B cell (primary cell): ENCODE measurements at regions not wholly inside any gene's neighbourhood (a gene's known extent, or its start where the extent isn't known, plus 50 kb on each side); places are given as distances from the start of the nearest gene placed in this dataset.

ENCODE experiments used
- ATAC-seq: fragments of 200-7000 bp; cut with Tn5 transposase; one replicate; pipeline ENCODE4 v1.10.0; 2021; ENCODE audit warnings: low read depth, mild to moderate bottlenecking, moderate number of reproducible peaks, moderate library complexity
- CTCF ChIA-PET: fragments of 350-600 bp; sonication (Branson Sonifier 250); formaldehyde crosslinking; loops from one replicate; lab custom pipeline; 2021; ENCODE audit warnings: antibody characterized with exemption, inconsistent platforms; lab: Charles Lee
- POLR2A ChIA-PET: fragments of 350-600 bp; sonication (Branson Sonifier 250); formaldehyde crosslinking; loops from one replicate; lab custom pipeline; 2021; ENCODE audit warnings: antibody characterized with exemption; lab: Charles Lee
- DNase-seq: peaks from one replicate; pipeline ENCODE4 v3.0.0; 2013
- H2AFZ ChIP-seq: 2 replicates; pipeline ENCODE4 v1.6.1; 2012; ENCODE audit warnings: mild to moderate bottlenecking, low read depth, low read length; ENCODE audit not compliant: insufficient read depth, poor library complexity, severe bottlenecking
- H3K27ac ChIP-seq, 2 donors: 1 replicate in 1 of 2; 2 replicates in 1 of 2; pipeline ENCODE4 v1.5.1; 2012 to 2013; ENCODE audit warnings: low read length in 2 of 2, mild to moderate bottlenecking in 2 of 2, moderate library complexity in 1 of 2
- H3K27me3 ChIP-seq, 4 experiments: fragments of 200-600 bp in 1 of 4; sonication (generic) in 1 of 4; replicated peaks in 1 of 4; 1 replicate in 2 of 4; 2 replicates in 2 of 4; pipeline versions ENCODE4 v1.6.1 to v1.7.0; 2013 to 2016; ENCODE audit warnings: low read length in 3 of 4, mild to moderate bottlenecking in 2 of 4, mixed read lengths in 1 of 4, moderate library complexity in 1 of 4; ENCODE audit not compliant: insufficient read depth in 4 of 4, control insufficient read depth in 3 of 4; ENCODE audit errors: control extremely low read depth in 1 of 4
- H3K36me3 ChIP-seq, 2 experiments: replicated peaks in 1 of 2; 1 replicate in 1 of 2; 2 replicates in 1 of 2; pipeline versions ENCODE4 v1.6.1 to v1.7.1; 2013; ENCODE audit warnings: low read length in 1 of 2; ENCODE audit not compliant: insufficient read depth in 2 of 2, control insufficient read depth in 1 of 2; ENCODE audit errors: control extremely low read depth in 1 of 2, extremely low read depth in 1 of 2
- H3K4me1 ChIP-seq, 2 donors: fragments of 200-600 bp in 1 of 2; sonication (generic) in 1 of 2; 1 replicate in 1 of 2; 2 replicates in 1 of 2; pipeline versions ENCODE4 v1.5.1 to v1.6.1; 2013 to 2017; ENCODE audit warnings: low read length in 2 of 2; ENCODE audit not compliant: control insufficient read depth in 2 of 2, insufficient read depth in 2 of 2
- H3K4me2 ChIP-seq: replicated peaks from 2 replicates; pipeline ENCODE3; 2012; ENCODE audit warnings: mild to moderate bottlenecking, low read depth, low read length; ENCODE audit not compliant: poor library complexity, severe bottlenecking
- H3K4me3 ChIP-seq, 5 experiments: fragments of 200-600 bp in 1 of 5; sonication (generic) in 1 of 5; 1 replicate in 3 of 5; 2 replicates in 2 of 5; pipeline versions ENCODE4 v1.5.1 to v1.7.0; 2011 to 2016; ENCODE audit warnings: low read length in 4 of 5, mild to moderate bottlenecking in 4 of 5, low read depth in 2 of 5, control low read depth in 1 of 5, moderate library complexity in 1 of 5; ENCODE audit not compliant: insufficient read depth in 1 of 5; ENCODE audit errors: control extremely low read depth in 1 of 5, extremely low read depth in 1 of 5
- H3K79me2 ChIP-seq: fragments of 200-600 bp; sonication (generic); one replicate; pipeline ENCODE4 v1.6.0; 2016; ENCODE audit warnings: low read length; ENCODE audit not compliant: control insufficient read depth, insufficient read depth
- H3K9ac ChIP-seq: fragments of 200-600 bp; sonication (generic); 2 replicates; pipeline ENCODE4 v1.6.1; 2017; ENCODE audit warnings: mild to moderate bottlenecking, low read length, moderate library complexity
- H3K9me3 ChIP-seq, 3 donors: one replicate each; pipeline versions ENCODE4 v1.6.1 to v1.7.1; 2013; ENCODE audit warnings: low read length in 2 of 3; ENCODE audit not compliant: control insufficient read depth in 2 of 3, insufficient read depth in 1 of 3; ENCODE audit errors: control extremely low read depth in 1 of 3
- H4K20me1 ChIP-seq: 2 replicates; pipeline ENCODE4 v1.6.0; 2012; ENCODE audit warnings: mild to moderate bottlenecking, low read length; ENCODE audit not compliant: insufficient read depth, control insufficient read depth, poor library complexity, severe bottlenecking
- H3K27ac Mint-ChIP-seq: one replicate; pipeline ENCODE4 v1.8.0; 2021; ENCODE audit warnings: mixed read lengths
- H3K27me3 Mint-ChIP-seq: one replicate; pipeline ENCODE4 v1.8.0; 2021; ENCODE audit warnings: mixed read lengths
- H3K4me1 Mint-ChIP-seq: one replicate; pipeline ENCODE4 v1.8.0; 2021; ENCODE audit warnings: mixed read lengths
- H3K4me3 Mint-ChIP-seq: one replicate; pipeline ENCODE4 v1.8.0; 2021; ENCODE audit warnings: mixed read lengths
- H3K9me3 Mint-ChIP-seq: one replicate; pipeline ENCODE4 v1.8.0; 2022; ENCODE audit warnings: mixed read lengths; ENCODE audit not compliant: insufficient read depth
- EZH2 ChIP-seq: IDR thresholded peaks from 2 replicates; pipeline ENCODE4 v1.6.1; 2012; ENCODE audit warnings: borderline replicate concordance, low read depth, mild to moderate bottlenecking, moderate library complexity, low read length; ENCODE audit not compliant: insufficient read depth, poor library complexity, severe bottlenecking
- WGBS: methylation state at CpG from one replicate; pipeline ENCODE4 v1.1.5; 2013; ENCODE audit warnings: missing lambda C conversion rate; ENCODE audit not compliant: insufficient coverage; 5-methylcytosine and 5-hydroxymethylcytosine counted together
- intact Hi-C: fragments of 100-400 bp; cut with micrococcal nuclease; formaldehyde crosslinking; loops from one replicate; pipeline ENCODE4 v1.10.0; 2022
- TF ChIP-seq, protein P1 (sequence below): fragments of 200-600 bp; IDR thresholded peaks from one replicate; pipeline ENCODE4 v1.8.0; 2022; ENCODE audit warnings: antibody characterized with exemption, mild to moderate bottlenecking

DNA sequence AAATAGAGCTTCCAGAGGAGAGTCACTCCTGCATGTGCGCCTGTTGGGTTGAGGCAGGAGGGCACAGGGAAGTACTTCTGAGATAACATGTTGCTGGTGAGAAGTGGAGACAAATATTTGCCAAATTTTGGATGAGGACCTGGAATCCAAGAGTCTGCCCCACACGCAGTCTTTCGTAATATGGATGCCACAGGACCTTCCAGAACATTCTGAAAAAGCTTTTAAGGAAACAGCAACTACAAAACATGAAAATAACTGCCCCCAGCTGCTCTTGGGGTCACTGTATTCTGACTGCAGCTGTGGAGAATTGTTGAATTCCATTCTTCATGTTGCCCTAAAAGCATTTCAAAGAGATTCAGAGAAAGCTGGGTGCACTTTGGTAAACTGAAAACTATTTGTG lies 227.5 kb downstream of the C1D start:
- no peak overlapping the region for H3K4me3 Mint-ChIP-seq
- H3K36me3 ChIP-seq: no peaks in the 10 kb centered on the region
- no peaks in the 10 kb centered on the region for H3K4me1 ChIP-seq
- H2AFZ ChIP-seq: no peak overlapping the region
- H3K27ac Mint-ChIP-seq: no peak overlapping the region
- H3K9ac ChIP-seq: no peak overlapping the region
- no peaks in the 10 kb centered on the region for H3K9me3 Mint-ChIP-seq
- no peak for DNase-seq
- POLR2A ChIA-PET: interaction anchor here (0.6 kb wide), 1 partner anchor 1136 kb away, joined by 4 read pairs; no protein-coding TSS in a partner anchor
- CTCF ChIA-PET: no interaction called here
- 100% methylated on average over 1 of the region's 3 CpGs for WGBS
- H3K27me3 ChIP-seq: no peaks in the 10 kb centered on the region
- no peak overlapping the region for H3K4me3 ChIP-seq
- no peaks in the 10 kb centered on the region for H4K20me1 ChIP-seq
- peaks cover 8% of the 10 kb centered on the region for H3K27me3 Mint-ChIP-seq
- no peak overlapping the region for H3K27ac ChIP-seq
- ATAC-seq: no peak
- no peaks in the 10 kb centered on the region for H3K9me3 ChIP-seq
- intact Hi-C loops: no loop called here
- no peak overlapping the region for H3K4me2 ChIP-seq
- no peaks in the 10 kb centered on the region for H3K4me1 Mint-ChIP-seq
- H3K79me2 ChIP-seq: no peaks in the 10 kb centered on the region
- TF ChIP-seq, protein P1, sequence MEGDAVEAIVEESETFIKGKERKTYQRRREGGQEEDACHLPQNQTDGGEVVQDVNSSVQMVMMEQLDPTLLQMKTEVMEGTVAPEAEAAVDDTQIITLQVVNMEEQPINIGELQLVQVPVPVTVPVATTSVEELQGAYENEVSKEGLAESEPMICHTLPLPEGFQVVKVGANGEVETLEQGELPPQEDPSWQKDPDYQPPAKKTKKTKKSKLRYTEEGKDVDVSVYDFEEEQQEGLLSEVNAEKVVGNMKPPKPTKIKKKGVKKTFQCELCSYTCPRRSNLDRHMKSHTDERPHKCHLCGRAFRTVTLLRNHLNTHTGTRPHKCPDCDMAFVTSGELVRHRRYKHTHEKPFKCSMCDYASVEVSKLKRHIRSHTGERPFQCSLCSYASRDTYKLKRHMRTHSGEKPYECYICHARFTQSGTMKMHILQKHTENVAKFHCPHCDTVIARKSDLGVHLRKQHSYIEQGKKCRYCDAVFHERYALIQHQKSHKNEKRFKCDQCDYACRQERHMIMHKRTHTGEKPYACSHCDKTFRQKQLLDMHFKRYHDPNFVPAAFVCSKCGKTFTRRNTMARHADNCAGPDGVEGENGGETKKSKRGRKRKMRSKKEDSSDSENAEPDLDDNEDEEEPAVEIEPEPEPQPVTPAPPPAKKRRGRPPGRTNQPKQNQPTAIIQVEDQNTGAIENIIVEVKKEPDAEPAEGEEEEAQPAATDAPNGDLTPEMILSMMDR: no peak
- TF ChIP-seq EZH2: no peak

DNA sequence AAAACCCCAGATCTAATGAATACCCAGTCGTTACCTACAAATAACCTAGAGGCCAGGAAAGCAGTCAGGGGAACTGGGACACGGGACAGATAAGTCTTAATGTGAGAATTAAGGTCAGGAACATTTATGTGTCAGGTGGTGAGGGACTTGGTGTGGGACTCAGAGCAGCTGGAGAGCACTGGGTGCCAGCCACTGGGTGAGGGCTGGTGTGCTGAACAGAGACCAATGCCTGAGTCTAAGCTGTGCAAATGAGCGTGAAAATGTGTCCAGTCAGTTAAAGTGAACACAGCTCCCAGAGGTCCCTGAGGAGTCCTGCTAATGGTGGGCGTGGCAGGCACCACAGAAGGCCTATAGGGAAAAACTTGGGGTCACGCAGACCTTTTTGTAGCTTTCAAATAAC lies 225.9 kb downstream of the C1D start:
- intact Hi-C loops: no loop called here
- DNase-seq: no peak
- Histone ChIP-seq H3K9me3 (no peaks in the 10 kb centered on the region), H3K36me3 (no peaks in the 10 kb centered on the region), H3K4me3 (no peak overlapping the region), H3K4me1 (no peaks in the 10 kb centered on the region), H3K27ac (no peak overlapping the region), H3K9ac (no peak overlapping the region), H3K27me3 (no peaks in the 10 kb centered on the region), H2AFZ (no peak overlapping the region), H4K20me1 (no peaks in the 10 kb centered on the region), H3K4me2 (no peak overlapping the region), H3K79me2 (no peaks in the 10 kb centered on the region)
- Mint-ChIP-seq H3K4me3 (no peak overlapping the region), H3K27ac (no peak overlapping the region), H3K9me3 (no peaks in the 10 kb centered on the region), H3K27me3 (peaks cover 8% of the 10 kb centered on the region), H3K4me1 (no peaks in the 10 kb centered on the region)
- TF ChIP-seq, protein P1: no peak
- TF ChIP-seq EZH2: no peak
- CTCF ChIA-PET: interaction anchor here (1.0 to 1.1 kb wide), 3 partner anchors 9 to 104 kb away, joined by 3 to 4 read pairs (median 3); no protein-coding TSS in a partner anchor
- POLR2A ChIA-PET: no interaction called here
- WGBS: 88% methylated on average over 5 of the region's 5 CpGs
- no peak for ATAC-seq
